ENCODE measurements at regions not wholly inside any gene's neighbourhood (a gene's known extent, or its start where the extent isn't known, plus 50 kb on each side); places are given as distances from the start of the nearest gene placed in this dataset.

DNA sequence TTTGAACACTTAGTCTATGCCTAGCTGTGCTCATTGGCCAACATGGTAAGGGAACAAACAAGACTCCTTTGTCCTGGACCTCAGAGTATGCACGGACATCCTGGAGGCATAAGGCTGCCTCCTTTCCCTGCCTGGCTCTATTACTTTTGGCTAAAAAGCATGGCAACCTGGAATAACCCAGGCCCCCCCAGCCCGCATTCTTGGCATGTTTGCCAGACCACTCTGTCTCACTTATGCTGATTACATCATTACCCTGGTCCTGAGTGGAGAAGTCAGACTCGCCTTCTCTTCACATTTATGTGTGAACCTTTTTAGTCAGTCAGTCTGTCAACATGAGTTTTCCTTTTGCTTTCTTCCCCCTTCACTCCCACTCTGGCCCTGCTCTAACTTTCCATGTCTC, 58.0 kb upstream of the ELK3 start:
- no peak for DNase-seq

DNA sequence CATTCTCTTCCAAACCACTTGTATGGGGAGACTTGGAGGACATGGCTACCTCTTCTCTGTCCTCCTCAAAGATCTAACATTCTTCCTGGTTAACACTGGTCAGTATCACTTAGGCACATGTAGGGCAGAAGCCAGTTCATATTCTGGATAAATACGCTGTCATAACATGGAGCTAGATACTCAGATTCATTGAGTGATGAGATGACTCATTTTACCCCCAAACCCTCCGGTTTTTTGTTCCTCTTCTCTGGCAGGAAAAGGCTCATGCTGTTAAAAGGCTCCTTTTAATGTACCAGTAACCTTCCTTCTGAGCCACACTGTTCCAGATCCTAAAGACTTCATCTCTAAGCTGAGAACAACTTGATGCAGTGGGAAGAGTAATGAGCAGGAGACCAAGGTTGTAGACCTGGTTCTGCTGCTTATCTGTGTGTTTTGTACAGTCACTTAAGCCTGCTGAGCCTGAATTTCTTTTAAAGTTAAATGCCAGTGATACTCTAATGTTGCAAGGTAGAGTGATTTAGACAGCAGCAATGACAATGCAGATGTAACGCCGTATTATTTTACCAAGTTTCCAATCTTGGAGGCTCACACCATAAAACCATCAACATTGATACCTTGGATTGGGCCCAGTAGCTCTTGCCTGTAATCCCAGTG, 57.3 kb upstream of the ELK3 start:
- no peak for DNase-seq

DNA sequence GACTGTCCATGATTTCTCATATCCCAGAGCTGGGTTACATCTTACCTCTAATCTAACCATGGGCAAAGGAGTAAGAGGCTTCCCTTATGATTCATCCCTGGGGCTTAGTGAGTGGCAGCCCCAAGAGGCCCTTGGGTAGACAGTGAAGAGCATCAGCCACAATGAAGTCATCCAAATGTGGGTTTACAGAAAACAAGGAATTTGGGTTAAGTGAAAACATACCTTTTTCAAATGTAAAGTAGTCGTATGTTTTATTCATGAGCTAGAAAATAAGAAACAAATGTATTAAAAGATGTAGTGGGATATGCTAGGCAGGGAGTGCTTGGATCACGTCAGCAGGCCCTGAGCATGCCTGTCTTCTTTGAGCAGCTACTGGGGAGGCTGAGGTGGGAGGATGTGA, 54.0 kb upstream of the ELK3 start:
- no peak for DNase-seq

DNA sequence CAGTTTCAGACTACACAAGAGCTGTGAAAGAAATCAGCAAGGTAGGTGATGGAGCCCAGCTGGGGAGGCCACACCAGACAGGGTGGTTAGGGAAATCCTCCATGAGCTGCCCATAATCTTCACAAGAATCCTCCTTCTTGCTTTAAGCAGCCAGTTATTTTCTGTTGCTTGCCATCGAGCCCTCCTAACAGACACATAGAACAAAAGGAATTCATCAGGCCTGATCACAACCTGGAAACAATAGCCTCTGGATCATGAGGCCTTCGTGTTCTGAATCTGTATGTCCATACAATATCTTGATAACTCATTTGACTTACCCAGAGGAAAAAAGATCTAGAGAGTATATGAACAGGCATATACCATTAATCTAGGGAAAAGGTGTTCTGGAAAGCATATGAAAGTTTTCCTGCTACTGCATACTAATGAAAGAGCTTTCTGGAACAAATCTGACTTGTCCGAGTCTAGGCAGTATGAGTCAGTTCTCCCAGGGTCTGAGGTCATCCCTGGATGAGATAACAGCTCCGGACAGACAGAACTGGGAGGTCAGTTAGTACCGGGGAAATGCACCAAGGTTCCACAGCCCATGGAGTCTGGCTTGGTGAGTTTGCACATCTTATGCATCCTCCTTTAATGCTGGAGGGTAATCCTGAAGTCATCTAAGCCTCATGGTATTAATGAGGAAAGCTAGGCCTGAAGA, 52.8 kb upstream of the ELK3 start:
- DNase-seq: no peak

DNA sequence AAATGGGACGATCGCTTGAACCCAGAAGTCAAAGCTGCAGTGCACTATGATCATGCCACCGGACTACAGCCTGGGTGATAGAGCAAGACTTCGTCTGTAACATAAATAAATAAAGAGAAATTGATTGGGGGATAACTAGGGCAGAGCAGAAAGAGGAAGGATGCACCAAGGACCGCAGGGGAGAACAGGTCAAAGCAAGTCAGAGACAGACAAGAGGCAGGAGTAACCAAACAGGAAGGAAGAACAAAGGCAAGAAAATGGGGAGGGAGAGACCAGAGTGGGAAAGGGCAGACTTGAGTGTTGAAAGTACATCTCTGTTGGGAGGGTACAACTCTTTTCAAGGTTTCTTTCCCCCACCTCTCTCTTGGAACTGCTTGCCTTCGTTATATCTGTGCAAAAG, 50.8 kb upstream of the ELK3 start:
- DNase-seq: no peak

DNA sequence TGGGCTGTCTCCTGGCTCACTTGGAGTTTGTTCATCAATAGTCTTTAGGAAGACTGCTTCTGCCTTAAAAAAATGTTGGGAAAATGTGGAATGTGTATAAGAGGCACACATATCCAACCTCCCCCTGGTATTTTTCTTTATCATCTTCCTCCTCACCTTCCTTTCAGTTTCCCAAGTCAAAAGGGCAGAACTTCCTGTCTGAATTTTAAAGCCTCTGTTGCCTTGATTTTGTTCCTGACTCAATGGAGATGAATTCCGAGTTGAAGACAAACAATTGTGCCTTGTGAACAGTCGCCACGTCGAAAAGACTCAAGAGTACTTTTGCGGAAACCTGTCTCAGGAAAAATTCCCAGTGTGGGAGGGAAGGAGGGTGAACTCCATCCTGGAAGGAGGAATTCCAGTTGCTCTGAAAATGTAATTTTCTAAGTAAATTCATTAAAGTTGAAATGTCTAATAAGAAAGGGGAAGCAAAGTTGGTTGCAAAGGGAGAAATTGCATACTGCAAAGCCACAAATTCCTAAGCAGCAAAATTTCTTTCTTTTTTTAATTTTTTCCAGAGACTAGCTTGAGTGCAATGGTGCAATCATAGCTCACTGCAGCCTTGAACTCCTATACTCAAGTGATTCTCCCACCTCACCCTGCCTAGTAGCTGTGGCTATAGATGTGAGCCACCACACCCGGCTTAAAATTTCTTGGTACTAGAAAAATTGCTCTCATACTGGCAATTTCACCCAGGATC, 50.2 kb upstream of the ELK3 start:
- no peak for DNase-seq

Data from stimulated activated CD4-positive, alpha-beta T cell treated with anti-CD3 and anti-CD28 coated beads, Interleukin-1b, Interleukin-23, amount 100 ng/mL, for 48 hours (primary cell).